GM23338 (cell line): ENCODE measurements at regions not wholly inside any gene's neighbourhood (a gene's known extent, or its start where the extent isn't known, plus 50 kb on each side); places are given as distances from the start of the nearest gene placed in this dataset.

Source experiments
- ATAC-seq: fragments of 200-7000 bp; cut with Tn5 transposase; 3 replicates; pipeline ENCODE4 v1.9.1; 2020
- DNase-seq: peaks from one replicate; pipeline ENCODE4 v3.0.0-alpha.2; 2015; ENCODE audit warnings: low spot score
- H2AFZ ChIP-seq: fragments of 200-600 bp; sonication (generic); 2 replicates; pipeline ENCODE4 v1.8.0; 2016; ENCODE audit warnings: antibody characterized with exemption, mild to moderate bottlenecking, moderate library complexity
- H3F3A ChIP-seq: fragments of 200-600 bp; sonication (generic); replicated peaks from 2 replicates; pipeline ENCODE4 v1.8.0; 2017; ENCODE audit warnings: antibody characterized with exemption, mixed run types, low read depth
- H3K27ac ChIP-seq: fragments of 200-600 bp; sonication (generic); 2 replicates; pipeline ENCODE4 v1.6.1; 2016; ENCODE audit warnings: low read depth
- H3K27me3 ChIP-seq: fragments of 200-600 bp; sonication (generic); 2 replicates; pipeline ENCODE4 v1.8.0; 2016; ENCODE audit warnings: mild to moderate bottlenecking, mixed run types, moderate library complexity; ENCODE audit not compliant: insufficient read depth
- H3K36me3 ChIP-seq: fragments of 200-600 bp; sonication (generic); 2 replicates; pipeline ENCODE4 v1.8.0; 2016; ENCODE audit warnings: mild to moderate bottlenecking; ENCODE audit not compliant: insufficient read depth
- H3K4me1 ChIP-seq: fragments of 200-600 bp; sonication (generic); 2 replicates; pipeline ENCODE4 v1.8.0; 2016; ENCODE audit warnings: mild to moderate bottlenecking, moderate library complexity; ENCODE audit not compliant: insufficient read depth
- H3K4me2 ChIP-seq: fragments of 200-600 bp; sonication (generic); 2 replicates; pipeline ENCODE4 v1.7.1; 2017; ENCODE audit warnings: mixed run types
- H3K4me3 ChIP-seq: fragments of 200-600 bp; sonication (generic); 2 replicates; pipeline ENCODE4 v1.6.1; 2016; ENCODE audit warnings: mixed run types
- H3K79me2 ChIP-seq: fragments of 200-600 bp; sonication (generic); replicated peaks from 2 replicates; pipeline ENCODE4 v1.8.0; 2017; ENCODE audit warnings: mild to moderate bottlenecking; ENCODE audit not compliant: insufficient read depth
- H3K9me2 ChIP-seq: fragments of 200-600 bp; sonication (generic); 2 replicates; pipeline ENCODE4 v1.8.0; 2017; ENCODE audit not compliant: insufficient read depth
- H4K20me1 ChIP-seq: fragments of 200-600 bp; sonication (generic); replicated peaks from 2 replicates; pipeline ENCODE4 v1.8.0; 2017; ENCODE audit warnings: mild to moderate bottlenecking; ENCODE audit not compliant: insufficient read depth
- H3K27ac Mint-ChIP-seq: 2 replicates; pipeline ENCODE4 v1.8.0; 2020; ENCODE audit warnings: inconsistent platforms, mild to moderate bottlenecking, moderate library complexity, mixed read lengths
- H3K27me3 Mint-ChIP-seq: 3 replicates; pipeline ENCODE4 v1.8.0; 2022; ENCODE audit warnings: low read depth, mild to moderate bottlenecking, moderate library complexity, mixed read lengths, inconsistent platforms; ENCODE audit not compliant: insufficient read depth, poor library complexity
- H3K36me3 Mint-ChIP-seq: 3 replicates; pipeline ENCODE4 v1.8.0; 2021; ENCODE audit warnings: low read depth, mild to moderate bottlenecking, inconsistent platforms, moderate library complexity, mixed read lengths
- H3K4me1 Mint-ChIP-seq: 3 replicates; pipeline ENCODE4 v1.8.0; 2020; ENCODE audit warnings: mild to moderate bottlenecking, inconsistent platforms, mixed read lengths
- H3K4me3 Mint-ChIP-seq: 3 replicates; pipeline ENCODE4 v1.8.0; 2021; ENCODE audit warnings: moderate library complexity, mild to moderate bottlenecking, inconsistent platforms, mixed read lengths
- H3K9me3 Mint-ChIP-seq: 3 replicates; pipeline ENCODE4 v1.8.0; 2020; ENCODE audit warnings: moderate library complexity, mild to moderate bottlenecking, inconsistent platforms, mixed read lengths
- CREB1 ChIP-seq: fragments of 250-450 bp; sonication (Bioruptor Pico); IDR thresholded peaks from 2 replicates; pipeline ENCODE4 v1.5.0; 2020; ENCODE audit warnings: low read depth, mild to moderate bottlenecking, moderate library complexity
- REST ChIP-seq: IDR thresholded peaks from one replicate; pipeline ENCODE4 v1.6.1; 2018; ENCODE audit warnings: antibody characterized with exemption; ENCODE audit not compliant: unreplicated experiment
- STAT1 ChIP-seq: IDR thresholded peaks from one replicate; pipeline ENCODE4 v1.6.1; 2016; ENCODE audit warnings: antibody characterized with exemption; ENCODE audit not compliant: unreplicated experiment
- ZNF114 ChIP-seq: fragments of 250-450 bp; sonication (Bioruptor Pico); IDR thresholded peaks from 2 replicates; pipeline ENCODE4 v1.5.0; 2020; ENCODE audit warnings: mild to moderate bottlenecking, moderate library complexity
- ZNF462 ChIP-seq: fragments of 250-450 bp; sonication (Bioruptor Pico); IDR thresholded peaks from 2 replicates; pipeline ENCODE4 v1.5.0; 2020; ENCODE audit warnings: mild to moderate bottlenecking, moderate library complexity

- no peak for ATAC-seq
- no peak overlapping the region for H3K4me3 Mint-ChIP-seq
- no peak overlapping the region for H3K27ac Mint-ChIP-seq
- no peaks in the 10 kb centered on the region for H3K4me1 Mint-ChIP-seq
- no peaks in the 10 kb centered on the region for H4K20me1 ChIP-seq
- H3K79me2 ChIP-seq: no peaks in the 10 kb centered on the region
- no peaks in the 10 kb centered on the region for H3K9me3 Mint-ChIP-seq
- H3K27me3 Mint-ChIP-seq: no peaks in the 10 kb centered on the region
- peak overlapping the region; percentile 60; the same call in 1 of the 2 replicates for H2AFZ ChIP-seq
- H3F3A ChIP-seq: no peaks in the 10 kb centered on the region
- H3K36me3 ChIP-seq: no peaks in the 10 kb centered on the region
- H3K36me3 Mint-ChIP-seq: no peaks in the 10 kb centered on the region
- no peaks in the 10 kb centered on the region for H3K27me3 ChIP-seq
- H3K4me3 ChIP-seq: no peak overlapping the region
- no peak for DNase-seq
- H3K9me2 ChIP-seq: no peaks in the 10 kb centered on the region
- no peak for TF ChIP-seq CREB1 (CRISPR knock-in tag)
- no peak for TF ChIP-seq ZNF462 (CRISPR knock-in tag)
- no peak overlapping the region for H3K27ac ChIP-seq
- no peak overlapping the region for H3K4me2 ChIP-seq
- H3K4me1 ChIP-seq: peaks cover 4% of the 10 kb centered on the region; the same call in 1 of the 2 replicates
Measured at GRCh38 chr7:53446170-53446569, 410.7 kb downstream of the POM121L12 start.

- H3K36me3 Mint-ChIP-seq: no peaks in the 10 kb centered on the region
- no peaks in the 10 kb centered on the region for H3F3A ChIP-seq
- H3K27me3 Mint-ChIP-seq: no peaks in the 10 kb centered on the region
- no peaks in the 10 kb centered on the region for H4K20me1 ChIP-seq
- DNase-seq (no peak), ATAC-seq (no peak)
- no peaks in the 10 kb centered on the region for H3K9me2 ChIP-seq
- no peaks in the 10 kb centered on the region for H3K9me3 Mint-ChIP-seq
- no peaks in the 10 kb centered on the region for H3K79me2 ChIP-seq
- H3K27ac Mint-ChIP-seq: no peak overlapping the region
- no peak overlapping the region for H3K4me2 ChIP-seq
- no peaks in the 10 kb centered on the region for H3K36me3 ChIP-seq
- no peak overlapping the region for H2AFZ ChIP-seq
- no peaks in the 10 kb centered on the region for H3K4me1 Mint-ChIP-seq
- H3K4me3 Mint-ChIP-seq: no peak overlapping the region
- no peak overlapping the region for H3K27ac ChIP-seq
- no peaks in the 10 kb centered on the region for H3K27me3 ChIP-seq
- no peaks in the 10 kb centered on the region for H3K4me1 ChIP-seq
- no peak overlapping the region for H3K4me3 ChIP-seq
- TF ChIP-seq ZNF114 (CRISPR knock-in tag) (no peak), CREB1 (CRISPR knock-in tag) (no peak), REST (no peak), STAT1 (no peak)
Measured at GRCh38 chr7:53458636-53459035, 423.2 kb downstream of the POM121L12 start.
